Parathyroid adenoma (tissue), 2 donors: ENCODE measurements at regions not wholly inside any gene's neighbourhood (a gene's known extent, or its start where the extent isn't known, plus 50 kb on each side); places are given as distances from the start of the nearest gene placed in this dataset.

Source experiments
- H2AFZ ChIP-seq: fragments of 300-600 bp; sonication (generic); one replicate; pipeline ENCODE4 v1.7.0; 2017; ENCODE audit warnings: antibody characterized with exemption, mild to moderate bottlenecking
- H3K27ac ChIP-seq: fragments of 300-600 bp; sonication (generic); one replicate; pipeline ENCODE4 v1.7.0; 2017
- H3K27me3 ChIP-seq: fragments of 300-600 bp; sonication (generic); one replicate; pipeline ENCODE4 v1.7.0; 2017; ENCODE audit warnings: low read length; ENCODE audit not compliant: control insufficient read depth, insufficient read depth
- H3K36me3 ChIP-seq: fragments of 300-600 bp; sonication (generic); one replicate; pipeline ENCODE4 v1.7.0; 2017; ENCODE audit warnings: low read length; ENCODE audit not compliant: control insufficient read depth, insufficient read depth
- H3K4me1 ChIP-seq: fragments of 300-600 bp; sonication (generic); one replicate; pipeline ENCODE4 v1.7.0; 2017; ENCODE audit warnings: control low read depth
- H3K4me2 ChIP-seq: fragments of 300-600 bp; sonication (generic); one replicate; pipeline ENCODE4 v1.7.0; 2017; ENCODE audit warnings: low read length
- H3K4me3 ChIP-seq: fragments of 300-600 bp; sonication (generic); one replicate; pipeline ENCODE4 v1.7.0; 2017; ENCODE audit warnings: low read depth, low read length
- H3K79me2 ChIP-seq: fragments of 300-600 bp; sonication (generic); one replicate; pipeline ENCODE4 v1.7.0; 2017; ENCODE audit warnings: control low read depth
- H3K9ac ChIP-seq: fragments of 300-600 bp; sonication (generic); one replicate; pipeline ENCODE4 v1.7.0; 2017; ENCODE audit warnings: mild to moderate bottlenecking
- H3K9me3 ChIP-seq: fragments of 300-600 bp; sonication (generic); one replicate; pipeline ENCODE4 v1.7.0; 2017; ENCODE audit warnings: low read length; ENCODE audit not compliant: control insufficient read depth
- CTCF ChIP-seq: fragments of 300-600 bp; sonication (generic); IDR thresholded peaks from one replicate; pipeline ENCODE4 v1.7.0; 2017; ENCODE audit warnings: antibody characterized with exemption, mild to moderate bottlenecking
- donor health status: primary hyperparathyroidism.

GRCh38 chr3:87414271-87414670, 137.9 kb upstream of the POU1F1 start:
- H2AFZ ChIP-seq = no peak overlapping the region
- no peak overlapping the region for H3K27ac ChIP-seq
- H3K4me3 ChIP-seq = no peak overlapping the region
- no peaks in the 10 kb centered on the region for H3K9me3 ChIP-seq
- no peak for TF ChIP-seq CTCF
- no peaks in the 10 kb centered on the region for H3K27me3 ChIP-seq
- H3K36me3 ChIP-seq = no peaks in the 10 kb centered on the region
- no peak overlapping the region for H3K4me2 ChIP-seq
- no peak overlapping the region for H3K9ac ChIP-seq
- no peaks in the 10 kb centered on the region for H3K79me2 ChIP-seq
- H3K4me1 ChIP-seq = no peaks in the 10 kb centered on the region

GRCh38 chr3:87413814-87414213, 137.4 kb upstream of the POU1F1 start:
- Histone ChIP-seq H3K4me1 (no peaks in the 10 kb centered on the region), H2AFZ (no peak overlapping the region), H3K9ac (no peak overlapping the region), H3K4me3 (no peak overlapping the region), H3K27me3 (no peaks in the 10 kb centered on the region), H3K79me2 (no peaks in the 10 kb centered on the region), H3K9me3 (no peaks in the 10 kb centered on the region), H3K27ac (no peak overlapping the region), H3K4me2 (no peak overlapping the region), H3K36me3 (no peaks in the 10 kb centered on the region)
- TF ChIP-seq CTCF = no peak

GRCh38 chr3:87410110-87410509, 133.7 kb upstream of the POU1F1 start:
- Histone ChIP-seq H3K79me2 (no peaks in the 10 kb centered on the region), H3K9me3 (no peaks in the 10 kb centered on the region), H3K4me3 (no peak overlapping the region), H3K9ac (no peak overlapping the region), H3K36me3 (no peaks in the 10 kb centered on the region), H2AFZ (no peak overlapping the region), H3K27me3 (no peaks in the 10 kb centered on the region), H3K4me2 (no peak overlapping the region), H3K4me1 (no peaks in the 10 kb centered on the region), H3K27ac (no peak overlapping the region)
- TF ChIP-seq CTCF = no peak

- H2AFZ ChIP-seq = no peak overlapping the region
- no peak overlapping the region for H3K4me3 ChIP-seq
- H3K27ac ChIP-seq = no peak overlapping the region
- H3K4me1 ChIP-seq = no peaks in the 10 kb centered on the region
- no peak overlapping the region for H3K4me2 ChIP-seq
- H3K9me3 ChIP-seq = no peaks in the 10 kb centered on the region
- no peak for TF ChIP-seq CTCF
- no peaks in the 10 kb centered on the region for H3K36me3 ChIP-seq
- no peaks in the 10 kb centered on the region for H3K27me3 ChIP-seq
- H3K9ac ChIP-seq = no peak overlapping the region
- H3K79me2 ChIP-seq = no peaks in the 10 kb centered on the region
Measured at GRCh38 chr3:87398168-87398801, 121.9 kb upstream of the POU1F1 start.

- no peak overlapping the region for H3K4me3 ChIP-seq
- H2AFZ ChIP-seq = no peak overlapping the region
- H3K79me2 ChIP-seq = no peaks in the 10 kb centered on the region
- H3K4me2 ChIP-seq = no peak overlapping the region
- H3K9ac ChIP-seq = no peak overlapping the region
- H3K36me3 ChIP-seq = no peaks in the 10 kb centered on the region
- no peaks in the 10 kb centered on the region for H3K27me3 ChIP-seq
- H3K4me1 ChIP-seq = no peaks in the 10 kb centered on the region
- TF ChIP-seq CTCF = no peak
- no peaks in the 10 kb centered on the region for H3K9me3 ChIP-seq
- no peak overlapping the region for H3K27ac ChIP-seq
Measured at GRCh38 chr3:87397211-87397610, 120.8 kb upstream of the POU1F1 start.
